Progenitor cell of endocrine pancreas (in vitro differentiated cells): ENCODE measurements at regions not wholly inside any gene's neighbourhood (a gene's known extent, or its start where the extent isn't known, plus 50 kb on each side); places are given as distances from the start of the nearest gene placed in this dataset.
"Not testable (repeated sequence)": the region's sequence is repeated elsewhere in the genome, so short reads cannot be mapped to it uniquely, and the experiment has no call there.

Source experiments
- DNase-seq: peaks from one replicate; pipeline ENCODE4 v3.0.0; 2021; ENCODE audit warnings: low spot score; ENCODE audit not compliant: unreplicated experiment
- H3K27ac Mint-ChIP-seq: 2 replicates; pipeline ENCODE4 v1.8.0; 2021; ENCODE audit warnings: mild to moderate bottlenecking, moderate library complexity, mixed read lengths
- H3K27me3 Mint-ChIP-seq: 2 replicates; pipeline ENCODE4 v1.8.0; 2021; ENCODE audit warnings: mixed read lengths
- H3K36me3 Mint-ChIP-seq: 2 replicates; pipeline ENCODE4 v1.8.0; 2022; ENCODE audit warnings: mixed read lengths; ENCODE audit not compliant: insufficient read depth
- H3K4me1 Mint-ChIP-seq: 2 replicates; pipeline ENCODE4 v1.8.0; 2021; ENCODE audit warnings: low read depth, mixed read lengths
- H3K4me3 Mint-ChIP-seq: 2 replicates; pipeline ENCODE4 v1.8.0; 2021; ENCODE audit warnings: low read depth, mild to moderate bottlenecking, moderate library complexity, mixed read lengths
- H3K9me3 Mint-ChIP-seq: 2 replicates; pipeline ENCODE4 v1.8.0; 2021; ENCODE audit warnings: low read depth, mixed read lengths
- TF ChIP-seq, protein P1 (sequence below): fragments of 200-600 bp; sonication (generic); IDR thresholded peaks from one replicate; pipeline ENCODE4 v1.5.0; 2021; ENCODE audit warnings: antibody characterized with exemption, mild to moderate bottlenecking; ENCODE audit not compliant: unreplicated experiment

DNA sequence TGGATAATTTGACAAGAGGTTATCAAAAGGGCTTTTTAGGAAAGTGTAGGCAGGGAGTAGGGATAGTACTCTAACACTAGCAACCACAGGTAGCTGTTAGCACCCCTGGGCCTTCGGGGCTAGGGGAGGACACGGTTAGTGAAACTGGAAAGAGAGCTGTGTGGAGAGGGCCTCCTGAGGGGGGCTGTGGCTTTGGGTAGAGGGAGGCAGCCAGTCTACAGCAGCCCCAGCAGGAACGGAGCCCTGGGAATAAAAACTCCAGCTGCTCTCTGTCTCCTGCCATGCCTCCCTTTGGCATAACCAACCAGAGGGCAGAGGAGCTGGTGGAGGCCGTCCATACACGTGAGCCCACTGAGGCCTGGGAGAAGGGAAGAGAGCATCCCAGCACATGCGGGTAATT lies 223.2 kb downstream of the FOXD2 start:
- Mint-ChIP-seq H3K4me3 (no peak overlapping the region), H3K4me1 (peaks cover 3% of the 10 kb centered on the region), H3K27me3 (peaks cover 57% of the 10 kb centered on the region), H3K36me3 (no peaks in the 10 kb centered on the region), H3K27ac (no peak overlapping the region), H3K9me3 (no peaks in the 10 kb centered on the region)
- TF ChIP-seq, protein P1, sequence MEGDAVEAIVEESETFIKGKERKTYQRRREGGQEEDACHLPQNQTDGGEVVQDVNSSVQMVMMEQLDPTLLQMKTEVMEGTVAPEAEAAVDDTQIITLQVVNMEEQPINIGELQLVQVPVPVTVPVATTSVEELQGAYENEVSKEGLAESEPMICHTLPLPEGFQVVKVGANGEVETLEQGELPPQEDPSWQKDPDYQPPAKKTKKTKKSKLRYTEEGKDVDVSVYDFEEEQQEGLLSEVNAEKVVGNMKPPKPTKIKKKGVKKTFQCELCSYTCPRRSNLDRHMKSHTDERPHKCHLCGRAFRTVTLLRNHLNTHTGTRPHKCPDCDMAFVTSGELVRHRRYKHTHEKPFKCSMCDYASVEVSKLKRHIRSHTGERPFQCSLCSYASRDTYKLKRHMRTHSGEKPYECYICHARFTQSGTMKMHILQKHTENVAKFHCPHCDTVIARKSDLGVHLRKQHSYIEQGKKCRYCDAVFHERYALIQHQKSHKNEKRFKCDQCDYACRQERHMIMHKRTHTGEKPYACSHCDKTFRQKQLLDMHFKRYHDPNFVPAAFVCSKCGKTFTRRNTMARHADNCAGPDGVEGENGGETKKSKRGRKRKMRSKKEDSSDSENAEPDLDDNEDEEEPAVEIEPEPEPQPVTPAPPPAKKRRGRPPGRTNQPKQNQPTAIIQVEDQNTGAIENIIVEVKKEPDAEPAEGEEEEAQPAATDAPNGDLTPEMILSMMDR, result no peak
- no peak for DNase-seq

DNA sequence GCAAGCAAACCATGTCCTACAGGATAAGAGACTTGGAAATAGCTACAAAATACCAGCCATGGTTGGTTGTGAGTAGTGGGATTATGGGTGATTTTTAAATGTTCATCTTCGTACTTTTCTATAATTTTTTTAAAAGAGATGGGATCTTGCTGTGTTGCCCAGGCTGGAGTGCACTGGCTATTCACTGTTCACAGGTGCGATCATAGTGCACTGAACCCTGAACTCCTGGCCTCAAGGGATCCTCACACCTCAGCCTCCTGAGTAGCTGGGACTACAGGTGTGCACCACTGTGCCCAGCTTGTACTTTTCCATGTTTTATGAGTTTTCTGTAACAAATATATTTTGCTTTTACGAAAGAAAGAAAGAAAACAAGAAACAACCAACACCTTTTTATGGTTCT lies 224.2 kb downstream of the FOXD2 start:
- TF ChIP-seq, protein P1, result no peak
- H3K4me1 Mint-ChIP-seq, result peaks cover 3% of the 10 kb centered on the region
- H3K27me3 Mint-ChIP-seq, result peaks cover 50% of the 10 kb centered on the region
- H3K27ac Mint-ChIP-seq, result no peak overlapping the region
- no peaks in the 10 kb centered on the region for H3K9me3 Mint-ChIP-seq
- H3K36me3 Mint-ChIP-seq, result no peaks in the 10 kb centered on the region
- no peak overlapping the region for H3K4me3 Mint-ChIP-seq
- DNase-seq, result no peak

DNA sequence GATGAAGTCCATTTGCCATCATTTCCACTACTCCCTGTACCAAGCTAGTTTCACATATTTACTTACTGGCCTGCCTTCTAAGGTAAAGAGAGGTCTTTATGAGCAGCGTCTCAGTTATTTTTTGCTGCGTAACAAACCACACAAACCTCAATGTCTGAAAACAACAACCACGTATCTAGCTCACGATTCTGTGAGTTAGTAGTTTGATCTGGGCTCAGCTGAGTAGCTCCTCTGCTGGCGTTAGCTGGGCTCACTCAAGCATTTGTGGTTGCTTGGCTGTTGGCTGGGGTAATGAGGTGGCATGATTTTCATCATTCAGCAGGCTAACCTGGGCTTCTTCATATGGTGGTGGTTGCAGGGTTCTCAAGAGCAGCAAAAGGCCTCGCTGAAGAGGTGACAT lies 225.4 kb downstream of the FOXD2 start:
- peaks cover 44% of the 10 kb centered on the region for H3K27me3 Mint-ChIP-seq
- H3K4me3 Mint-ChIP-seq, result no peak overlapping the region
- H3K9me3 Mint-ChIP-seq, result no peaks in the 10 kb centered on the region
- H3K4me1 Mint-ChIP-seq, result peaks cover 3% of the 10 kb centered on the region
- no peak for DNase-seq
- TF ChIP-seq, protein P1, result no peak
- H3K36me3 Mint-ChIP-seq, result no peaks in the 10 kb centered on the region
- no peak overlapping the region for H3K27ac Mint-ChIP-seq

DNA sequence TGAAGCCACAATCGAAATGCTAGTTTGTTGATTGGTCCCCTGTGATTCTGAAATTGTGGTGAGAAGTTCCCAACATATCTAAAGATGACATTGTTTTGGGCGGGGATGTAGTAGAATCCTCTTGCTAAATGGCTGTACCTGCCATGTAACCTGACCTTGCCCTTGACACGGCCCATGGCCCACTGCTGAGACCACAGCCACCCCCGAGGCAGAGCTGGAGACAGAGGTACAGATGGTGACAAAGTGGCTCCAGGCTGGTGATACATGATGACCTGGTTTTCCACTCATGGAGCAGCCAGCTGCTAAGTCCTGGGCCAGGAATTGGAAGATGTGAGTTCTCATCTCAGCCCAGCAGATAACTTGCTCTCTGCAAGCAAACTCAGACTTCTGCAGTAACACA lies 226.5 kb downstream of the FOXD2 start:
- peaks cover under 1% of the 10 kb centered on the region for H3K4me1 Mint-ChIP-seq
- H3K4me3 Mint-ChIP-seq, result no peak overlapping the region
- H3K9me3 Mint-ChIP-seq, result no peaks in the 10 kb centered on the region
- no peak overlapping the region for H3K27ac Mint-ChIP-seq
- peaks cover 38% of the 10 kb centered on the region for H3K27me3 Mint-ChIP-seq
- no peak for DNase-seq
- TF ChIP-seq, protein P1, result no peak
- H3K36me3 Mint-ChIP-seq, result no peaks in the 10 kb centered on the region

DNA sequence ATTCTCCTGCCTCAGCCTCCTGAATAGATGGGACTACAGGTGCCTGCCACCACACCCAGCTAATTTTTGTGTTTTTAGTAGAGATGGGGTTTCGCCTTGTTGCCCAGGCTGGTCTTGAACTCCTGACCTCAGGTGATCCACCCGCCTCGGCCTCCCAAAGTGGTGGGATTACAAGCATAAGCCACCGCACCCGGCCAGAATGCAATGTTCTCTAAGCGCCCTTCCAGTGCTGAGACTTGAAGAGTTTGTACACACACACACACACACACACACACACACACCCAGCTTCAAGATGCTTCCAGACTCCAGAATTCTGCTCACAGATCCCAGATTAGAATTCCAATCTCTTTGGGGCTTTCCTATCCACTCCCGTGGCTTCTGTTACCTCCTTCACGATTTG lies 227.1 kb downstream of the FOXD2 start:
- not testable (repeated sequence) for H3K9me3 Mint-ChIP-seq, H3K4me3 Mint-ChIP-seq, DNase-seq, H3K27ac Mint-ChIP-seq, H3K4me1 Mint-ChIP-seq, H3K36me3 Mint-ChIP-seq
- H3K27me3 Mint-ChIP-seq, result peaks cover 36% of the 10 kb centered on the region

DNA sequence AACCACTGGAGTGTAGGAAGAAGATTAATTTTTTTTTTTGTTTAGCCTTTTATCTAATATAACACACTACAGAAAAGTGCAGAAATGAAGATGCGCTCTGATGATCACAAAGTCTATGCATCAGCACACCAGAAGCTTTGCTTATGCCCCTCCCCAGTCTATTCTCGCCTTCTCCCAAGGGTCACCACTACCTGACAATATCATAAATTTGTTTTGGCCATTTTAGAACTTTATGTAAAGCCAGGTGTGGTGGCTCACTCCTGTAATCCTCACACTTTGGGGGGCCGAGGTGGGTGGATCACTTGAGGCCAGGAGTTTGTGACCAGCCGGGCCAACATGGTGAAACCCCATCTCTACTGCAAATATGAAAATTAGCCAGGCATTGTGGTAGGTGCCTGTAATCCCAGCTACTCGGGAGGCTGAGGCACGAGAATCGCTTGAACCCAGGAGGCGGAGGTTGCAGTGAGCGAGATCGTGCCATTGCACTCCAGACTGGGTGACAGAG lies 231.3 kb downstream of the FOXD2 start:
- Mint-ChIP-seq H3K4me1 (no peaks in the 10 kb centered on the region), H3K27me3 (peaks cover 24% of the 10 kb centered on the region), H3K36me3 (no peaks in the 10 kb centered on the region), H3K27ac (no peak overlapping the region), H3K9me3 (peaks cover 4% of the 10 kb centered on the region), H3K4me3 (no peak overlapping the region)
- TF ChIP-seq, protein P1, result no peak
- no peak for DNase-seq
